OCI-LY3 (cell line): ENCODE measurements at regions not wholly inside any gene's neighbourhood (a gene's known extent, or its start where the extent isn't known, plus 50 kb on each side); places are given as distances from the start of the nearest gene placed in this dataset.

Experiments
- CTCF ChIP-seq: fragments of 200-600, 300-600 bp; sonication (generic); IDR thresholded peaks from 2 replicates; pipeline ENCODE4 v1.5.1; 2014; ENCODE audit warnings: antibody characterized with exemption, low read length, low read depth
- EZH2phosphoT487 ChIP-seq: fragments of 200-600 bp; shearing (Covaris generic); IDR thresholded peaks from 2 replicates; pipeline ENCODE4 v1.6.1; 2018; ENCODE audit warnings: antibody characterized with exemption, mixed run types, low read depth

DNA sequence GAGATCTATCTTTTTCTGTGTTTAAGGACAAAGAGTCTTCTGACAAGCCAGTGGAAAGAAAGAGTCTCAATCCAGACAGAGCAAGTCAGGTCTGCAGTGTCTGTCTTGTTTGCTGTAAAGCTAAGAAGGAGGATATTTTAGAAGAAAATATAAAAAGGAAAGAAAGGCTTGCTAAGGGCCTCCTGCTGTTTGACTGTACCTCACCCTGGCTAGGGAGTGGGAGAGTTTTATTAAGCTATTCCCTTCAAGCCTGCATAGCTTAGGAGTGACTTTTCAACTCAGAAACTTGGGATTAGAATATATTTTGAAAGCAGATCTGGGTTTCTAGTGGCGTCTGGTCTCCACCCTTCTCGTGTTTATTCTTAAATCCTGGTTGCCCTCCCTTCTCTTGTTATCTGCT, 460.0 kb downstream of the COG6 start:
- TF ChIP-seq CTCF (no peak), EZH2phosphoT487 (no peak)
